GM12878 (cell line): ENCODE measurements at regions not wholly inside any gene's neighbourhood (a gene's known extent, or its start where the extent isn't known, plus 50 kb on each side); places are given as distances from the start of the nearest gene placed in this dataset.

Experiments used
- ATAC-seq: fragments of 200-7000 bp; cut with Tn5 transposase; 3 replicates; pipeline ENCODE4 v1.9.1; 2020; ENCODE audit warnings: mild to moderate bottlenecking, moderate library complexity
- BruUV-seq: library from RNA; stranded (reverse); fragments of 400-500 nt; replicated peaks from 2 replicates; lab custom pipeline; 2021; lab: Mats Ljungman, UMichigan
- CTCF ChIA-PET: fragments of 300-600 bp; sonication (Branson Sonifier 250); formaldehyde crosslinking; extraction: SDS; loops from one replicate; lab custom pipeline; 2021; ENCODE audit warnings: inconsistent platforms; lab: Yijun Ruan, JAX
- POLR2A ChIA-PET: fragments of 350-600 bp; formaldehyde crosslinking; extraction: SDS; loops from one replicate; lab custom pipeline; 2021; ENCODE audit warnings: inconsistent platforms; lab: Charles Lee
- RAD21 ChIA-PET: fragments of 300-600 bp; sonication (Branson Sonifier 250); formaldehyde crosslinking; loops from one replicate; lab custom pipeline; 2023; ENCODE audit warnings: antibody characterized with exemption; ENCODE audit not compliant: unreplicated experiment; lab: Charles Lee
- SMC1A ChIA-PET: fragments of 300-600 bp; sonication (Branson Sonifier 250); formaldehyde crosslinking; loops from one replicate; lab custom pipeline; 2023; ENCODE audit not compliant: unreplicated experiment, uncharacterized antibody; lab: Charles Lee
- DNase-seq: peaks from one replicate; pipeline ENCODE4 v3.0.0-alpha.2; 2011; ENCODE audit warnings: low read depth, low spot score
- FAIRE-seq: peaks from 3 replicates; lab custom pipeline; 2011; peaks lifted over from hg19 to GRCh38; lab: Jason Lieb, UNC
- H2AFZ ChIP-seq: 2 replicates; pipeline ENCODE4 v1.6.0; 2011; ENCODE audit warnings: low read depth, low read length, control low read depth; ENCODE audit not compliant: control insufficient read depth
- H3K27ac ChIP-seq: 2 replicates; pipeline ENCODE4 v1.5.1; 2011; ENCODE audit warnings: control low read depth; ENCODE audit not compliant: control insufficient read depth, insufficient read depth
- H3K27me3 ChIP-seq, 2 experiments: replicated peaks in 1 of 2; 2 replicates each; pipeline versions ENCODE4 v1.6.0 to v1.6.1; 2011; ENCODE audit warnings: low read length in 1 of 2; ENCODE audit not compliant: control insufficient read depth in 2 of 2, insufficient read depth in 2 of 2
- H3K36me3 ChIP-seq, 2 experiments: 2 replicates each; pipeline ENCODE4 v1.5.1; 2011; ENCODE audit warnings: low read length in 1 of 2; ENCODE audit not compliant: control insufficient read depth in 2 of 2, insufficient read depth in 2 of 2
- H3K4me1 ChIP-seq: 2 replicates; pipeline ENCODE4 v1.6.1; 2011; ENCODE audit warnings: mild to moderate bottlenecking, low read length, moderate library complexity, mixed read lengths; ENCODE audit not compliant: control insufficient read depth, insufficient read depth
- H3K4me2 ChIP-seq: 2 replicates; pipeline ENCODE4 v1.6.0; 2011; ENCODE audit warnings: control low read depth; ENCODE audit not compliant: control insufficient read depth, insufficient read depth
- H3K4me3 ChIP-seq: fragments of 200-600 bp; sonication (generic); 2 replicates; pipeline ENCODE4 v1.5.1; 2016
- H3K79me2 ChIP-seq: 2 replicates; pipeline ENCODE4 v1.6.0; 2011; ENCODE audit warnings: low read length; ENCODE audit not compliant: control insufficient read depth, insufficient read depth
- H3K9ac ChIP-seq: 2 replicates; pipeline ENCODE4 v1.8.0; 2011; ENCODE audit warnings: low read length, control low read depth, mixed read lengths; ENCODE audit not compliant: control insufficient read depth, insufficient read depth
- H3K9me3 ChIP-seq: replicated peaks from 3 replicates; pipeline ENCODE4 v1.5.1; 2011; ENCODE audit warnings: mild to moderate bottlenecking, low read length; ENCODE audit not compliant: control insufficient read depth, insufficient read depth
- H4K20me1 ChIP-seq: 2 replicates; pipeline ENCODE4 v1.6.0; 2011; ENCODE audit not compliant: control insufficient read depth, insufficient read depth
- CBX5 ChIP-seq: sonication (generic); IDR thresholded peaks from 2 replicates; pipeline ENCODE4 v1.6.1; 2016; ENCODE audit warnings: low read depth, moderate library complexity, mild to moderate bottlenecking, inconsistent platforms
- CUX1 ChIP-seq: IDR thresholded peaks from 2 replicates; pipeline ENCODE4 v1.6.1; 2012; ENCODE audit warnings: improper control_type of control experiment, low read depth, low read length; ENCODE audit not compliant: insufficient replicate concordance
- HDAC2 ChIP-seq: fragments of 200-600 bp; sonication (generic); IDR thresholded peaks from 2 replicates; pipeline ENCODE4 v1.6.1; 2017
- MEF2B ChIP-seq: fragments of 450-650 bp; IDR thresholded peaks from 2 replicates; pipeline ENCODE4 v1.6.1; 2018; ENCODE audit warnings: mild to moderate bottlenecking, moderate library complexity; ENCODE audit not compliant: partially characterized antibody, poor library complexity, severe bottlenecking
- MTA2 ChIP-seq: fragments of 450-650 bp; IDR thresholded peaks from 2 replicates; pipeline ENCODE4 v1.6.1; 2016; ENCODE audit warnings: low read depth, mild to moderate bottlenecking, moderate library complexity
- NFIC ChIP-seq: IDR thresholded peaks from 2 replicates; pipeline ENCODE4 v1.6.1; 2012; ENCODE audit warnings: low read depth, mild to moderate bottlenecking, inconsistent platforms, low read length, moderate library complexity
- NFYA ChIP-seq: IDR thresholded peaks from 2 replicates; pipeline ENCODE4 v1.6.1; 2011; ENCODE audit warnings: low read depth, mild to moderate bottlenecking, low read length, improper control_type of control experiment, borderline replicate concordance
- REST ChIP-seq: IDR thresholded peaks from 2 replicates; pipeline ENCODE4 v1.6.1; 2012; ENCODE audit warnings: mild to moderate bottlenecking, low read depth, low read length
- SPI1 ChIP-seq: IDR thresholded peaks from 2 replicates; pipeline ENCODE4 v1.6.1; 2011; ENCODE audit warnings: low read depth, mild to moderate bottlenecking, low read length, moderate library complexity, borderline replicate concordance; ENCODE audit not compliant: insufficient read depth
- STAT3 ChIP-seq: IDR thresholded peaks from 2 replicates; pipeline ENCODE4 v1.6.1; 2011; ENCODE audit warnings: low read depth, low read length, improper control_type of control experiment
- ZNF384 ChIP-seq: IDR thresholded peaks from 2 replicates; pipeline ENCODE4 v1.6.1; 2012; ENCODE audit warnings: low read depth, mild to moderate bottlenecking, low read length, improper control_type of control experiment, borderline replicate concordance
- WGBS: methylation state at CpG from one replicate; pipeline ENCODE4 v1.1.6; 2016; ENCODE audit warnings: low lambda C conversion rate; ENCODE audit not compliant: insufficient replicate concordance, insufficient coverage; ENCODE audit errors: missing lambda C conversion rate; 5-methylcytosine and 5-hydroxymethylcytosine counted together
- in situ Hi-C: fragments of 300-500 bp; cut with MboI; formaldehyde crosslinking; loops from 9 replicates; pipeline ENCODE4 v1.14.3; 2018; ENCODE audit warnings: mixed read lengths
- intact Hi-C: fragments of 100-400 bp; cut with micrococcal nuclease; formaldehyde crosslinking; loops from one replicate; pipeline ENCODE4 v1.14.2; 2022; ENCODE audit not compliant: unreplicated experiment
- TF ChIP-seq, protein P1 (sequence below): IDR thresholded peaks from 2 replicates; pipeline ENCODE4 v1.6.1; 2011; ENCODE audit warnings: mild to moderate bottlenecking, low read depth, low read length, moderate library complexity; ENCODE audit not compliant: insufficient replicate concordance
- TF ChIP-seq, protein P2 (sequence below): IDR thresholded peaks from 2 replicates; pipeline ENCODE4 v1.6.1; 2012; ENCODE audit warnings: low read depth, low read length, improper control_type of control experiment

DNA sequence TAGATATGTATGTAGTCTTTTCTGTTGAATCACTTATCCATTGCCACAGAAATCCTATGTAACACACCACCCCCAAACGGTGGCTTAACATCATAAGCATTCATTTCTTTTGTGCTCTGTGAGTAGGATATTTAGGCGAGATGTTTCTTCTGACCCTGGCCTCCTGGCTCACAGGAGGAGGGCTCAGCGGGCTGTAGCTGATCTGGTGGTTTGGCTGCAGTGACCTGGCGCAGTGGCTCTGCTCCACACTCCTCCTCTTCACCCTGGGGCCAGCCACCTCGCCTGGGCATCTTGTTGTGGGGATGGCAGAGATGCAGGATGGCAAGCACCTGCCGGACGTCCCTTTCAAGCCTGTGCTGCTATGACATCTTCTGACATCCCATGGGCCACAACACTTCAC lies 147.1 kb upstream of the IRS2 start:
- POLR2A ChIA-PET: no interaction called here
- no peak overlapping the region for H3K9ac ChIP-seq
- no peak for FAIRE-seq
- TF ChIP-seq SPI1 (no peak), REST (no peak), CBX5 (no peak), MTA2 (no peak), NFYA (no peak), CUX1 (no peak), NFIC (no peak), ZNF384 (no peak), MEF2B (no peak), STAT3 (no peak), HDAC2 (no peak)
- TF ChIP-seq, protein P1, sequence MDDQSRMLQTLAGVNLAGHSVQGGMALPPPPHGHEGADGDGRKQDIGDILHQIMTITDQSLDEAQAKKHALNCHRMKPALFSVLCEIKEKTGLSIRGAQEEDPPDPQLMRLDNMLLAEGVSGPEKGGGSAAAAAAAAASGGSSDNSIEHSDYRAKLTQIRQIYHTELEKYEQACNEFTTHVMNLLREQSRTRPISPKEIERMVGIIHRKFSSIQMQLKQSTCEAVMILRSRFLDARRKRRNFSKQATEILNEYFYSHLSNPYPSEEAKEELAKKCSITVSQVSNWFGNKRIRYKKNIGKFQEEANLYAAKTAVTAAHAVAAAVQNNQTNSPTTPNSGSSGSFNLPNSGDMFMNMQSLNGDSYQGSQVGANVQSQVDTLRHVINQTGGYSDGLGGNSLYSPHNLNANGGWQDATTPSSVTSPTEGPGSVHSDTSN: no peak
- TF ChIP-seq, protein P2, sequence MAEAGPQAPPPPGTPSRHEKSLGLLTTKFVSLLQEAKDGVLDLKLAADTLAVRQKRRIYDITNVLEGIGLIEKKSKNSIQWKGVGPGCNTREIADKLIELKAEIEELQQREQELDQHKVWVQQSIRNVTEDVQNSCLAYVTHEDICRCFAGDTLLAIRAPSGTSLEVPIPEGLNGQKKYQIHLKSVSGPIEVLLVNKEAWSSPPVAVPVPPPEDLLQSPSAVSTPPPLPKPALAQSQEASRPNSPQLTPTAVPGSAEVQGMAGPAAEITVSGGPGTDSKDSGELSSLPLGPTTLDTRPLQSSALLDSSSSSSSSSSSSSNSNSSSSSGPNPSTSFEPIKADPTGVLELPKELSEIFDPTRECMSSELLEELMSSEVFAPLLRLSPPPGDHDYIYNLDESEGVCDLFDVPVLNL: no peak

More for the DNA sequence above, 147.1 kb upstream of the IRS2 start:
- H3K4me3 ChIP-seq: no peak overlapping the region
- RAD21 ChIA-PET: no interaction called here
- no peaks in the 10 kb centered on the region for H3K79me2 ChIP-seq
- intact Hi-C loops (no loop called here), in situ Hi-C loops (no loop called here)
- no peak overlapping the region for H2AFZ ChIP-seq
- CTCF ChIA-PET: interaction anchor here (1.2 to 1.6 kb wide), 2 partner anchors 38 to 478 kb away, joined by 3 to 4 read pairs; no protein-coding TSS in a partner anchor
- SMC1A ChIA-PET: interaction anchor here (0.8 to 1.3 kb wide), 2 partner anchors 16 to 972 kb away, joined by 3 read pairs; no protein-coding TSS in a partner anchor
- H3K9me3 ChIP-seq: no peaks in the 10 kb centered on the region
- no peak overlapping the region for H3K4me2 ChIP-seq
- no peaks in the 10 kb centered on the region for H3K27me3 ChIP-seq
- ATAC-seq (peak; percentile 30; the same call in 1 of the 3 replicates), DNase-seq (no peak)
- H3K27ac ChIP-seq: no peak overlapping the region
- H3K4me1 ChIP-seq: no peaks in the 10 kb centered on the region
- no peaks in the 10 kb centered on the region for H4K20me1 ChIP-seq
- 13% methylated on average over 7 of the region's 7 CpGs for WGBS
- no TSS peak for BruUV-seq
- no peaks in the 10 kb centered on the region for H3K36me3 ChIP-seq
